Fibroblast of skin of left biceps (primary cell): ENCODE measurements at regions not wholly inside any gene's neighbourhood (a gene's known extent, or its start where the extent isn't known, plus 50 kb on each side); places are given as distances from the start of the nearest gene placed in this dataset.
"Not testable (repeated sequence)": the region's sequence is repeated elsewhere in the genome, so short reads cannot be mapped to it uniquely, and the experiment has no call there.

Experiments used
- DNase-seq, 2 experiments: peaks; one replicate each; pipeline ENCODE4 v3.0.0-alpha.2; 2013; ENCODE audit warnings: low read depth in 2 of 2

GRCh38 chr6:112459758-112460304 lies 112.7 kb downstream of the RFPL4B start:
- DNase-seq: no peak

- no peak for DNase-seq
These were observed 118.0 kb downstream of the RFPL4B start for GRCh38 chr6:112464901-112465665.

- peak in 1 of 2 experiments; percentile 56 for DNase-seq
These were observed 119.4 kb downstream of the RFPL4B start for GRCh38 chr6:112466373-112467151.

- peak in 1 of 2 experiments; percentile 42 for DNase-seq
These were observed 121.2 kb downstream of the RFPL4B start for GRCh38 chr6:112468359-112468758.

- no peak for DNase-seq
These were observed 122.2 kb downstream of the RFPL4B start for GRCh38 chr6:112469306-112469705.

- no peak for DNase-seq
These were observed 123.2 kb downstream of the RFPL4B start for GRCh38 chr6:112470376-112470775.

- no peak for DNase-seq
These were observed 123.8 kb downstream of the RFPL4B start for GRCh38 chr6:112470950-112471349.

GRCh38 chr6:112475083-112475482 lies 128.0 kb downstream of the RFPL4B start:
- DNase-seq: peak; percentile 86 to 89

- no peak for DNase-seq
These were observed 130.0 kb downstream of the RFPL4B start for GRCh38 chr6:112477125-112477524.

GRCh38 chr6:112478036-112478435 lies 130.9 kb downstream of the RFPL4B start:
- no peak for DNase-seq

- DNase-seq: not testable (repeated sequence)
These were observed 132.8 kb downstream of the RFPL4B start for GRCh38 chr6:112479975-112480374.

GRCh38 chr6:112480553-112480952 lies 133.4 kb downstream of the RFPL4B start:
- no peak for DNase-seq

- no peak for DNase-seq
These were observed 134.1 kb downstream of the RFPL4B start for GRCh38 chr6:112481211-112481610.

- DNase-seq: no peak
These were observed 135.2 kb downstream of the RFPL4B start for GRCh38 chr6:112482373-112482772.

GRCh38 chr6:112485120-112485826 lies 138.1 kb downstream of the RFPL4B start:
- no peak for DNase-seq

GRCh38 chr6:112485827-112486212 lies 138.7 kb downstream of the RFPL4B start:
- DNase-seq: no peak

GRCh38 chr6:112486454-112486853 lies 139.3 kb downstream of the RFPL4B start:
- DNase-seq: no peak

GRCh38 chr6:112488238-112488637 lies 141.1 kb downstream of the RFPL4B start:
- no peak for DNase-seq

- peak; percentile 51 to 64 for DNase-seq
These were observed 154.6 kb downstream of the RFPL4B start for GRCh38 chr6:112501705-112502104.

- DNase-seq: peak; percentile 19 to 35
These were observed 155.4 kb downstream of the RFPL4B start for GRCh38 chr6:112502351-112503090.

- DNase-seq: no peak
These were observed 156.0 kb downstream of the RFPL4B start for GRCh38 chr6:112503091-112503596.
